NCI-H1694 (cell line): ENCODE measurements at regions not wholly inside any gene's neighbourhood (a gene's known extent, or its start where the extent isn't known, plus 50 kb on each side); places are given as distances from the start of the nearest gene placed in this dataset.

Experiments
- DNase-seq: peaks from one replicate; lab custom pipeline; 2025; lab: John Stamatoyannopoulos, UW

DNA sequence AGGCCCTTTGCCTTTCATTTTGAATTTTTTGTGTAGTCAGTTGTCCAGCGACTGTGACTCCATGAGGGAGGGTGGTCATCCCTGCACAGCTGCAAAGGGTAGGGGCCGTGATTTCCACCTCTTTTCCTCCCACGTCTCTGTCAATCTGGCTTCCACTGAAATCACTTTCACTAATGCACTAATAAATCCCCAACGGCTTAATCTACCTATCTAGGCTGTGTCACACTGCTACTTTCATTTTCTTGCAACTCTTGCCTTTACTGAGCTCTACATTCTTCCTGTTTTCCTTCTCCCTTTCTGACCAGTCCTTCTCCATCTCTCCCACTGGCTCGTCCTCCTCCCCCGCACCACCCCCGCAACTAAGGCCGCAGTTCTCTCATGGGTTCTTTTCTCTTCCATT lies 212.3 kb upstream of the FOXN3 start:
- DNase-seq = no peak

DNA sequence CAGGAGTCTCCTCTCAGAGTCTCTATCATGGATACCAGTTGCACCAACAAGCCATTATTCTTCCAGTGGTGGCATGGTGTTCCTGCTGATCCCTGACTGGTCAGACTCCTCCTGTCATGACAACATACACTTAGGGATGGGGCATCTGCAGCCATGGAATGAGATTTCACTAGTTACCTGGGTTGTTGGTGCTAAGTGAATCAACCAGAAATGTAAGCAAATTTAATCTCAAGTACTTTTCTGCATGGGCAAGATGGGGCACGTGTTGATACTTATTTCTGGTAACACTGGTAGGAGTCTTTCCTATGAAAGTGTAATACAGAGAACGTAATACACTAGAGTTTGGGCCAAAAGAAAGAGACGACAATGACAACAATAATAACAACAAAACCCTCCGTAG lies 211.5 kb upstream of the FOXN3 start:
- no peak for DNase-seq

DNA sequence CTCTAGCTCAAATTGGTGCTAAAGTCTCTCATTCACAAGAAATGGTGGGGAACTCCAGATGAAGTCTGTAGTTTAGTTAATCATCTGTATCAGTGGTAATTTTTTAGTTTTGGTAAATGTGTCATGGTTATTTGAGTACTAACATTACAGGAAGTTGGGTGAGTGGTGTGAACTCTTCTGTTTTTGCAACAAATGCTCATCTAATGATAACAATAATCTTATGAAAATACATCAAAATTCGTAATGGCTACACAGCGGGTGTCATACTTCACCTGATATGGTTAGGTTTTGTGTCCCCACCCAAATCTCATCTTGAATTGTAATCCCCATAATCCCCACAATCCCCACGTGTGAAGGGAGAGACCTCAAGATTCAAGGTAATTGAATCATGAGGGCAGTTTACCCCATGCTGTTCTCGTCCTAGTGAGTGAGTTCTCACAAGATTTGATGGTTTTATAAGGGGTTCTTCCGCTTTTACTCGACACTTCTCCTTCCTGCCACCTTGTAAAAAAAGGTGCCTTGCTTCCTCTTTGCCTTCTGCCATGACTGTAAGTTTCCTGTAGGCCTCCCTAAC lies 209.3 kb upstream of the FOXN3 start:
- DNase-seq = no peak

DNA sequence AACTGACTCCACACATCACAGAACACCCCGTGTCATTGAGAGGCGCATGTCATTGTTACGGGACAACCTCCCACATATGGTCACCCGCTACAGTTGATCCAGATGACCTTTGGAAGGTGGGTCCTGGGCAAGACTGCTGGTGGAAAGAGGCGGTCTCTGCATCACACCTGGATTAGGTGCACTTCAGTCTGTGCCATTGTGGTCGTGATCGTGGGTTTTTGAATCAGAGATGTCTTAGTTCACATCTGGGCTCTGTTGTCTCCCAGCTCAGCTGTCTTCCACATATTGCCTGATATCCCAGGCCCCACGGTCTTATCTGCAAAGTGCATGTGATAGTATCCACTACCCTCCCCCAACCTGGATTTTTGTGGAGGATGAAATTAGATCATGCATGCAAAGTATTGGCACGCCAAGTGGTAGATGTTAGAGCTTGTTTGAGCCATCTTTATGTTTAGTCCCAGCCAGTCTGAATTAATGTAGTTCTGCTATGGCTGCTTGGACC lies 208.7 kb upstream of the FOXN3 start:
- no peak for DNase-seq

DNA sequence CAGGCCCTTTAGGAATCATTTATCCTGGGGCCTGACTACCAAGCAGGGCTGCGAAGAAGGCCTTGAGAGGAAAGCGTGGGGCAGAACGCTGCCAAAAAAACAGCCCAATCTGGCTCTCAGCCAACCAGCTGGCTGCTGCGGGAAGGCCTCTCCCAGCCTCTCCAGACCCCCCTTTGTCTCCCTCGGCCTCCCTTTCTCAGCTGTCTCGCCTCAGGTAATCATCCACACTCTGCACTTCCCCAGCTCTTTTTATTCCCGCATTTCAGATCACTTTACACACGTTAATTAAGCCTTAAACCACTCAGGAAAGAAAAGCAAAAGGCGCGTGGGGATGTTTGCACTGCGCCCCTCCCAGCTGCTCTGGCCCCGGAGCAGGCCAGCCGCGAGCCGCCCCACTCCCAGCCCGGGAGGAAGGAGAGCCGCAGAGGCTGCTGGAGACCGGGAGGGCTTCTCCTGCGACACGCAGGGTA lies 208.2 kb upstream of the FOXN3 start:
- peak; percentile 90 for DNase-seq

DNA sequence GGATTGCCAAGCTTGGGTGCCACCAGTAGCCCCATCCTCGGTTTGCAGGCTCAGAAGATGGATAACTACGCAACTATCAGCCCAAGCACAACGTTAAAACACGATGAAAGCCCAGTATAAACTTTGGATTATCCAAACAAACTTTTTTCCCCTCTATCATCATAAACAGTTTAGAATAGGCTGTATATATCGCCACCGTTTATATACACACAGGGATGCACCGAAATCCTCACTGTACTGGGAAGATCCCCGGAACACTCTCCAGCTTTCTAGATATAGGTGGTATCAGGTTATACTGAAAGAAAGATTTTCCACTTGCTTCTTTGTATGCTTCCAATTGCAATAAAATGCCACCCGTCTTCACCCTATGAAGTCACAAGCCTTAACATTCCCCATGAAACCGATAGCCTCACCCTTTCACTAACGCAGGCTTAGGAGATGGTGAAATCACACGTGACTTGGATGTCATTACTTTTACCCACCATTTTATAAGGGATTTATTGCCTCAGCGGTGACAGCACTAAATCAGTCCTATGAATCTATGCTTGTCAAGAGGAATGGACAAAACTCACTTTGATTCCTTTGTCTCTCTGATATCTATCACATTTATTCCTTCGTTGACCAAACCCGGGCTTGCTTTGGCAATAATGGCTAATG lies 207.6 kb upstream of the FOXN3 start:
- no peak for DNase-seq

DNA sequence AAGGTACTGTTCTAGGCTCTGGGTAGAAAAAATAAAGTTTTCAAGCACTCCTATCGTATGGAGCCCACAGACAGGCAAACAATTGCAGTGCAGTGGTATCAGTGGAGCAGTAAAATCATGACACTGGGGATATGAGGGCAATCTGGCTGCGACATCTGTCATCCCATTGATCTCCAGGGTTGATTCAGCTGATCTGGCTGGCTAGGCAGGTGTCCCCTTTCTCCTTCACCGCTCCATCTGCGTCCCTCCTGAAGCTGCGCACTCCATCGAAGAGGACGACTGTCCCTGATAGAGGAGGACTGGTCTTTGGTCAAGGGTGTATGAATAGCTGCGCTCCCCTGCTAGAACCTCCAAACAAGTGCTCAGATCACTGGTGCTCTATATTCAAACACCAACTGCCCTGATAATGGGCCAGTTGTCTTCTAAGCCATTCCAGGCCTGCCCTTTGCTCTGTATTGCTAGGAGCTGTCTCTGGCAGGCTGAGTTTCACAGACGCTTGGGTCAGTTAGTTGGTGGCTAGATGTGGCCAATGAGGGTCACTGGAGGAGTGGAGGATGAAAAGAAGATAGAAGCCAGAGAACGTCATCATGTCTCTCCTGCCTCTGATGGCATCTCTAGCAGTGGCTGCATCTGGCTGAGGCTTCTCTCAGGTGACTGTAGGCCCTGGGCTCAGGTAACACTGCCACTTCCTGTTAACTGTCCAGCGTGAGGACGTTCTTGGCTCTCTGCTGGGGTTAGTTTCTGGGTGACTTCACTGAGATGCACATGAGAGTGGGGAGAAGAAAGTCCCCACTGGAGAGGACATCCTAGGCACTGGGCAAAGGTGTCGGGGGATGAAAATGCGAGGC lies 205.0 kb upstream of the FOXN3 start:
- peak; percentile 90 for DNase-seq

DNA sequence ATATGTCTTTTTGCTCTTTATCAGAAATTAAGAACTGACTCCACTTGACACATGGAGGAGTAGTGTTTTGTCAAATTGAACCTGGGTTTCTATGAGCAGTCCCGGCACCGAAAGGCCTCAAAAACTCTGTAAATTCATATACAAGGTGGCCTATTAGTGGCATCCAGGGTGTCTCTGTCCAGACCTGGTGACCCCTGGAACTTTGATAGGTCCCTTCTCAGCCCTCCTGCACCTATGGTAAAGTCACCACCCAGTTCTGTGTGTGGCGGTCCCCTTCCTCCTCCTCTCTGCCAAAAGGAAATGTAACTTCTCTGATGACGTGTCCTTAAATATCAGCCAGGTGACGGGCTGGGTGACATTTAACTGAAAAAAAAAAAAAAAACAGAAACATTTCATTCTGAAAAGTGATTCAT lies 204.0 kb upstream of the FOXN3 start:
- no peak for DNase-seq

DNA sequence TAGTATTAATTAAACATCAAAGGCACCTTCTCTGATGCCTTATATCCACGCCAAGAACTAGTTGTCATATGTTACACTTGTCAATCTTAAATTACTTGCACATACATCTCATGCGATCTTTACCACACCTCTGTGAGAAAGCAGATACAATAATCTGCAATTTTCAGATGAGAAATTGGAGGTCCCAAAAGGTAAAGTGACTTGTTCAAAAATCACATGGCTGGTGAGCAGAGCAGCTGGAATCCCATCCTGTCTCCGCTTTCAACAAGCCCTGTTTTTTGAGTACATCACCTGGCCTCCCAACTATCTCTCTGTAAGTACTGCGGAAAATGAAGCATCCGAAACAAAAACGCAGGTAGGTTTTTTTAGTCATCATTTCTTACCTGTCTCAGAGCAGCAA lies 203.4 kb upstream of the FOXN3 start:
- no peak for DNase-seq

DNA sequence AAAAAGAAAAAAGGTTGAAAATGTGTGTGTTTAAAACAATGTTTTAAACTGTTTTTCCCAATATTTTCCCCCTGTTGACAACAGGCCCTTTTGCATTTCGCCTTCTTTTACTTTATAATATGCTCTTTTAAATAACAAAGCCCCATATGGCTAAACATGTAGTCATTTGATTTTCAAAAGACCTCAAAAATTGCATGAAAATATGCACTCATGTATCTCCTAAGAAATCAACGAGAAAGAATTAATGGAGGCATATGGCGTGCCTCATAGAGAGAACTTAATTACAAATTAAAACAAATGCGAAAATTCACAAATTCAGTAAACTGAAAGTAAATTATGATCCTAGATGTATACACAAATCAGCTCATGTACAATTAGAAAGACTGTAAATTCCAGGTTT lies 202.6 kb upstream of the FOXN3 start:
- DNase-seq = no peak

DNA sequence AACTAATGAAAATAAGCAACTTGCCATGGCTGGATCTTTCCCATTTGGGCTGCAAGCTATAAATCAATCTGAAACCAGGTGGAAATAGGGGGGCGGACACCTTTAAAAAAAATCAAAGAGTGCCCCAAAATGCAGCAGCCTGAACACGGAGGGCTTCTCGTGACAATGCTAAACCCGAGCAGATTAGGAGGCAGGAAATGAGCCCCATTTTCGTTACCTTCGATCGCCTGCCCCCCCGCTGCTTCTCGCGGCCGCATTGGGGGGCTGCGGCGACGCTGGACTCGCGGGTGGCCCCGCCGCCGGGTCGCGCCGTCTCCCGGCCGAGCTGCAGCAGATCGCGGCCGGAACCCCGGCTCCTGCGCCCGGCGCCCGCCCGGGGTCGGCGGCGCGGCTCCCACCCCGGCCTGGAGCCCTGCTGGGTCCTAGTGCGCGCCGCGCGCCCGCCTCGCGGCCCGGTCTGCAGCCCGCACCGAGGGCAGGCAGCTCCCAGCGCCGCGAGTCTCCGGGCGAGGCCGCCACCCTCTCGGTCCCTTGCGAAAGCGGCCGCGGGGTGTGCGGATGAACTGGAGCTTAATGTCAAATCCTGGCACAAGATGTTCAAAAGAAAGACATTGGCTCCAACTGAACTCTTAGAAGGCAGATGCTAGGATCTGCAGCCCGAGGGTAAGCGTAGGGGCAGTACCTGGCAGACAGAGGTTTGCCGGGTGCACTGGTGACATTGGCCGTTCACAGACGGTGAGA lies 201.9 kb upstream of the FOXN3 start:
- DNase-seq = peak; percentile 38

DNA sequence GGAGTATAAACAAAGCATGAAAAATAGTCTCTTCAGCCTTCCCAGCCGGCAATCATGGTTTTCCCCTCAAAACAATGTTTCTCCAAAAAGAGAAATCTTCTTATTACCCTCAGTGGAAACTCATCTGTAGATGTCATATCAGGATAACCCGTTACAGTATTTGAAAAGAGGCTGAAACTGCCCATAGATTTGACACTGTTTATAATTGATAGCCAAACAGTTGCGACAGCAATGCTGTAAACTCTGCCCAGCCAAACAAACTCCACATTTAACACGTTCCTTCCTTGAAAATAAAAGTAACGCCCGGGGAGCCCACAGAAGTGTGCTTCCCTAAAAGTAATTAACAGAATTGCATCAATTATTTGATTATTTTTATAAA lies 201.3 kb upstream of the FOXN3 start:
- no peak for DNase-seq

DNA sequence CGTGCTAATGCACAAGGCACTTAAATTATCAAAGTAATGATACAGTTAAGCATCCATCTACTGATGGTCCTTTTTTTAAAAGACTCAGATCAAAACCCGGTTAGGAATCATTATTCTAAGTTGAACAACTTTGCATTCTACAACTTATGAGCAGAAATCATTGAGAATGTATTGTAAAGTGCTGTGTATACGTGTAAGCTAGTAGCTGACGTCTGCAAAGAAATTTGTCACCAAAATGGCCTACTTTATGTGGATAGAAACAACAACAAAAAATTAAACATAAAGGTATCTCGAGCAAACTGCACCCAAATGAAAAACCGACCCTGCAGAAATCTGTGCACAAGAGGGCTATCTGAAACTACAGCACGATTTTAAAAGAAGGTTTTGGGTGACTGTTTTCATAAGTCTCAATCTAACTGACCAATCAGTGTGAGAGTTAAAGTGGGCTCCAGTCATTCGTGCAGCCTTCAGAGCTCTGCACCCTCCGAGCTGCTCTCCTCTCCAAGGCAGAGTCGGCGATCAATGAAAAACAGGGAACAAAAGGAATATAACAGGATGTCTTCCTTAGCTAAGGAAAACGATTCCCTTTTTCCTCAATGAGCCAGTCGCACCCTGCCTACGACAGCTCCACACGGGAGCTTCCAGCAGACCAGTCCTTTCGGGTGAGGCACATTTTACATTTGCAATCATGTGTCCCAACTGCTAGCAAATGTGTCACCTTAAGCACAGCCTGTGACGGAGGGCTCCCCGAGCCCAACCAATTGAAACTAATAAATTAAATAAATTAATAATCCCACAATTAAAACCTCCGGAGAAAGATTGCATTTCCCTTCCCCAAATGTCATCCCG lies 200.7 kb upstream of the FOXN3 start:
- peak; percentile 43 for DNase-seq

DNA sequence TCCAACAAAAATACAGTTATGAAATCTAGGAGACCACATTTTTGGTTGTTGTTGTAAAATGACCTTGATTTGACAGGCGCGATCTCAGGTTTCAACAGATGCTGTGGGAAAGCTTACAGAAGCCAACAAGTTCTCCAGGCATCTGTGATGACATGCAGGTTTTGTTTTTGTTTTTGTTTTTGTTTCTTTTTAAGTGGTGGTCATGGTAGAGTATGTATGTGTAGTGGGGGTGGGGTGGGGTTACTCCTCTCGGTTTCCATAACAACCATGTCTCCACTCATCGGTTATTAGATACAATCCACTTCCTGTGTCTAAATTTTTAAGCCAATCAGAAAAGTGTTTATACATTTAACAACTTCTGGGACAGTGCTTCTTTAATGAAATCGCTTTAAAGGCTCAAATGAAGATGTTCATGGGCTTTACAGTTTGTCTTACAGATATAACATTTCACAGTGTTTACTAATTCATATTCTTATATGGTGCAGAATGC lies 199.9 kb upstream of the FOXN3 start:
- DNase-seq = peak; percentile 62

DNA sequence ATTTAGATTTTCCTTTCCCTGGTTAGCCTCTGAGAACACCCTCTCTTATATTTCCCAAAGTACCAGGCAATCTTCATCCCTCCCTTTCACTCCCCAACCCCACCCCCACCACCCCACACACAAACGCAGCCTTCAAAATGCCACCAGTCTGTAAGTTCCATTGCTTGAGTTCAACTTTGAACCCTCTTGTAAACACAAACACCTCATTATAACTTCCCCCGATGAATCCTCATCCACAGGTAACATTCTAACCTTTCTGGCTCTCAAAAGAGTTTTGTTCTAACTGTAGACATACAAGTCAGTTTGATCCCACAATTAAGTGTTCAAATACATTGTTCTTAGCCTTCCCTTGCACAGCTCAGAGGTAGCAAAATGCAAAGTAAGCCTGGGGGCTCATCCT lies 199.4 kb upstream of the FOXN3 start:
- no peak for DNase-seq

DNA sequence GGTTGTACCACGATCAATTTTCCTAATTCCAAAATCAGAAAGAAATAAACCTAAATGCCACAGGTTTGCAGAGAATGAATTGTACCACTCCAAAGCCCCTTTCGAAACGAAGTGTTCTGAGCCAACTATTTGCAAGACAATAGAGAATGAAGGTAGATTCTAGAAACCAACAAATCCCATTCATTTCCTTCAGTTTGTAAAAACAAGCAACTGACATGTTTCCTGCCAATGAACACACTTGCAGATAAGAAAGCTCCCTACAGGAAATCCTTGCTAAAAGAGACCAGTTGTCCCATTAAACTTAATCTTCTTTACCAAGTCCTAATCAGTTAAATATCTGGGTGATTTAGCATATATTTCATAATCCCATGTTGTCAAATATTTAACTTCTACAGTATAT lies 198.4 kb upstream of the FOXN3 start:
- no peak for DNase-seq

DNA sequence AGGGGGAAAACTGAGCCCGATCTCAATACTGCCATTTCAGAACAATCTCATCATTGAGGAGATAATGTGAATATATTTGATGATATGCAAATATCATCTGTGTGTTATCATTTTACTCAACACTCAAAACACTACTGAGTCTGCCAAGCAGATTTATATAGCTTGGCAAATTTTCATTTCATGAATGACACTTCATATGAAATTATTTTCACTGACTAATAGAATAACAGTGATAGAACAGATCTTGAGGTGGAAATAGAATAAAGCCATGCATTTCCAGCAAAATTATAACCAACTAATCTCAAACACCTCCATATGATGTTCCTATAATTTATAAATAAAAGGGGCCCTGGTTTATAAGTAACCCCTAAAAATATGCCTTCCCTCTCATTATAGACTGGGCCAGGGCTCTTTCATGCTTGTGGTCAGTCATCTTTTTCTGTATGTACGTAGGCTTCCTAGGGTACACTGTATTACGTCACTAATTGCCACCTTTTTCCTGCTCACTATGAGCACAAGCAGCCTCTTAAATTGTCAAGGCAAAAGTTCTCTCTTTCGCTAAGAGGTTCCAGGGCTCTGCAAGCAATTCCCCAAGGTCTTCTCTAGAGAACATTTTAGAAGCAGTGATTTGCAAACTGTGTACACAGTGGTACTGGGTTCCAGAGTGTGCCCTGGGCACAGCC lies 197.1 kb upstream of the FOXN3 start:
- DNase-seq = no peak

DNA sequence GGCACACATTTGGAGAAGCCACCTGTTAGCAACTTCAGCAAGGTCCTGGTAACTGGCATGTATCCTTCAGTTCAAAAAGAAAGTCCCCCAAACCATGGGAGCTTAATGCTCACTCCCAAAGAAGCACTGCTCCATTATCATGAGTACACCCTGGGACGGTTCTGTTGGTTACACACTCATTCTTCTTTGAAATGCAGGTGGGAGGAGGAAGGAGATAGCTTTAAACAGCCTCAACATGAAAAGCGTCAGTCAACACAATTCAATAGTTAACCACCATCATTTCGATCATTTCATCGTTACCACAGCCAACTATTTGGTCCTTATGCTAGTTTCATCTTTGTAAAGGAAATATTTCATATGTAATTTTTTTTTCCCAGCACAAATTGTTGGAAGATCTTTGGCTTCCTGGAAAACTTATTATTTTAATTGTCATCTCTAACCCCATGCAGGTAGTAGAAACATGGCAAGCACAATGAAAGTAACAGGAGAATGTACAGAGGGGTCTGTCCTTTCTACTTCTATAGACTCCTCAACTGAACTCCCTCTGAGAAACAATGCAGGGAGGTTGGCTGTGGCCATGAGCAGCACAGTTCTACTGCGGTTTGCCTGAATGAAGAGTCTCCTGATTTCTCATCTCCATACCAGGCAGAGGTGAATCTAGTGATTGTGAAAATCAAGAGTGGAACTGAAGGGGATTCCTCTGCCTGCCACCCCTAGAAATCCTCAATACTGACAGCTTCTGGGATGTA lies 196.4 kb upstream of the FOXN3 start:
- DNase-seq = no peak

DNA sequence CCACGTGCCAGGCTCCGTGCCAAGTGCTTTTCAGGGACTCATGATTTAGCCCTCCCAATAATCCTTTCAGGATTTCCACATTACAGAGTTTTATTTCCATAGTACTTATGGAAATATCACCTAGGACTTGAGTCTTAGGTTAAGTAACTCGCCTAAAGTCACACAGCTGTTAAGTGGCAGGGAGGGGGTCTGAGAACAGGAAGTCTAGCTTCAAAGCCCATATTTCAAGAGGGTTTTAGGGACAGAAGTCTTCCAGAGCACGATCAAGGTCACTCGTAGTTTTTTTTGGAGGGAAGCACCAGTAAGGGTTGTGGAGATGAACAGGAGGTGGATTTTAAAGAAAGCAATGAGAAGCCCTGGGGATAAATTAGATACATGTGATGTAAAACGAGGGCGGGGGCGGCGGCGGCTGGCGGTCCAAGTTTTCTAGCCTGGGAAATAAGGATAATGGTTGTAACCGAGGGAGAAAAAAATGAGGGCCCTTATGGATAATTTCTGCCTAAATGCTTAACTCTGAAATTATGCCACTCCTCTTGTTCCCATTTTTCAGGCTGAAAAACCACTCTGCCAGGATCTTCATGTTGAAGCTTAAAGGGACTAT lies 192.6 kb upstream of the FOXN3 start:
- DNase-seq = no peak

DNA sequence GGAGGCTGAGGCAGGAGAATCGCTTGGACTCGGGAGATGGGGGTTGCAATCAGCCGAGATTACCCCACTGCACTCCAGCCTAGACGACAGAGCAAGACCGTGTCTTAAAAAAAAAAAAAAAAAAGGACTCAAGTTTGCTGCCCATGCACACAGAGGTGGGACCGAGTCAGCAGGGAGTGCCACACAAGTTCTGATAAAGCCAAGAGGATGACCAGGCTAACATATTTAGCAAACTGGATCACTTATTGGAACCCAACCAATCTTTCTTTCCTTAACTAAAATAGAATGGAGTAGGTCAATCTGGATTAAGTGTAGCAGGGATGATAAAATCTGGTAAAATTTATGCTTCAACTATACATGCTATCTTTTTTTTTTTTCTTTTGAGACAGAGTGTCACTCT lies 190.4 kb upstream of the FOXN3 start:
- no peak for DNase-seq
